Activated naive CD8-positive, alpha-beta T cell treated with anti-CD3 and anti-CD28 coated beads, Interleukin-2, amount 10 ng/mL, durations not matched to agents 7 days and 5 days (primary cell): ENCODE measurements at regions not wholly inside any gene's neighbourhood (a gene's known extent, or its start where the extent isn't known, plus 50 kb on each side); places are given as distances from the start of the nearest gene placed in this dataset.
A peak's percentile ranks its signal among the peaks of the same experiment; 100 is the strongest.

Experiments
- ATAC-seq: fragments of 150-1000 bp; cut with Tn5 transposase; one replicate; pipeline ENCODE4 v1.10.0; 2021; ENCODE audit warnings: low read depth, moderate library complexity
- POLR2A ChIA-PET: fragments of 350-600 bp; sonication (Branson Sonifier 250); formaldehyde crosslinking; loops from one replicate; lab custom pipeline; 2021; ENCODE audit warnings: antibody characterized with exemption; lab: Charles Lee
- DNase-seq: peaks from one replicate; pipeline ENCODE4 v3.0.0; 2021
- H3K27ac Mint-ChIP-seq: one replicate; pipeline ENCODE4 v1.8.0; 2022; ENCODE audit warnings: mild to moderate bottlenecking, mixed read lengths
- H3K27me3 Mint-ChIP-seq: one replicate; pipeline ENCODE4 v1.8.0; 2022; ENCODE audit warnings: mild to moderate bottlenecking, moderate library complexity, mixed read lengths
- H3K36me3 Mint-ChIP-seq: one replicate; pipeline ENCODE4 v1.8.0; 2021; ENCODE audit warnings: mild to moderate bottlenecking, mixed read lengths
- H3K4me1 Mint-ChIP-seq: one replicate; pipeline ENCODE4 v1.8.0; 2021; ENCODE audit warnings: mixed read lengths
- H3K4me3 Mint-ChIP-seq: one replicate; pipeline ENCODE4 v1.8.0; 2022; ENCODE audit warnings: mild to moderate bottlenecking, moderate library complexity, mixed read lengths
- H3K9me3 Mint-ChIP-seq: one replicate; pipeline ENCODE4 v1.8.0; 2021; ENCODE audit warnings: mixed read lengths

DNA sequence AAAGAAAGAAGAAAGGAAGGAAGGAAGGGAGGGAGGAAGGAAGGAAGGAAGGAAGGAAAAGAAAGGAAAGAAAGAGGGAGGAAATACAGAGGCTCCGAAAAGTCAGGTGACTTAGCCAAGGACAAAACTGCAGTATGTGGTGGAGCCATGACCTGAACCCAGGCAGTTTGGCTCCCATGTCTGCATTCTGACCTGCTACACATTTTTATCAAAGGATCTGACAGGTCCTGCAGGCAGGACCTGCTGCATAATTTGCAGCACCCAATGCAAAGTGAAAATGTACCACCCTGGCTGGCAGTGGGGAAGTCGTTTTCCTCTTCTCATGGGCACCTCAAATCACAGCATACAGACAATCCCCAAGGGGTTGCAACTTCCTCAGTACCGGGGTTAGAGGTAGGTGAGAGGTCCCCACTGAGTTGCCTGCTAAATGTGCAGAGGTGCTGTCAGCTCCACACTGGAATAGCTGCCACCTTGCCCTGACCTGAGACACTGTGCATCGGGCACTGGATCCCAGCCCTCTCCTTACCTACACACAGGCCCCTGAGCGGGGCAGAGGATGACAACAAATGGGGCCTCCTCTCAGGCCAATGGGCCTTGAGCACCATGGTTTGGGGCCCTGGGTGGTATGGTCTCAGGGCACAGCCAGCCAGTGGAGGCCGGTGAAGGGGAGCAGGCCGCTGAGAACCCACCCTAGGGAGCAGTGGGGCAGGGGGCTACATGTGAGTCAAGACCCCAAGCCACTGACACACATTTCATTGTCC is 175.1 kb downstream of the SHQ1 start:
- Mint-ChIP-seq H3K27me3 (no peaks in the 10 kb centered on the region), H3K4me1 (no peaks in the 10 kb centered on the region), H3K4me3 (no peak overlapping the region), H3K9me3 (no peaks in the 10 kb centered on the region), H3K36me3 (no peaks in the 10 kb centered on the region), H3K27ac (no peak overlapping the region)
- DNase-seq = no peak
- POLR2A ChIA-PET = no interaction called here
- no peak for ATAC-seq

DNA sequence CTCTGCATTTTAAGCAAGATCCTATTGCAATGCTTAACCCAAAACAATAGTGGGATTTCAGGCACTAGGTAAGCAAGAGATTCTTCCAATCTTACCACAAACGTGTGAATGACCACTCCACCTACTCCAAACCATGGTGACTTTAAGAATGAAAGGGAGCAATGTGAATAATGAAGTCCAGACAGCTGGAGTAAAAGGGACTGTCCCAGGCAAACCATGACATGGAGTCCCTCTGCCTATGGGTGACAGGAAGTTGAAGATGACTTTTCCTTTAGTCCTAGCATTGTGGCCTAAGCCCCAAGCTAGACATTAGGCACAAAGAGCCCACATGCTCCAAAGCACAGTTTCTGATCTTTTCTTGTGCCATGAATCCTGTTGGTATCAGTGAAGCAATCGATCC is 179.0 kb downstream of the SHQ1 start:
- Mint-ChIP-seq H3K9me3 (no peaks in the 10 kb centered on the region), H3K4me3 (no peak overlapping the region), H3K27ac (no peak overlapping the region), H3K36me3 (no peaks in the 10 kb centered on the region), H3K4me1 (no peaks in the 10 kb centered on the region), H3K27me3 (no peaks in the 10 kb centered on the region)
- DNase-seq (no peak), ATAC-seq (no peak)
- POLR2A ChIA-PET = no interaction called here

DNA sequence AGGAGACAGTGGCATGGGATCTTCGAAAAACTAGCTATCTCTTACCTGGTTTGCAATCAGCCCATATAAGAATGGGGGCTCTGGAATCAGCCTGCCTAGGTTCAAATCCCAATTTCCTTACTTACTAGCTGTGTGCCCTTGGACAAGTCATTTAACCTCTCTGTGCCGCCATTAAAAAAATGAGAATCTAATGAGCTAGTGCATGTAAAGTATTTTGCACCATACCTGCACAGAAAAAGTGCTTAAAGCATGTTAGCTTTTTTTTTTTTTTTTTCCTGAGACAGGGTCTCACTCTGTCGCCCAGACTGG is 181.8 kb downstream of the SHQ1 start:
- no peak for DNase-seq
- no peak for ATAC-seq
- Mint-ChIP-seq H3K4me3 (no peak overlapping the region), H3K9me3 (no peaks in the 10 kb centered on the region), H3K36me3 (no peaks in the 10 kb centered on the region), H3K4me1 (no peaks in the 10 kb centered on the region), H3K27ac (no peak overlapping the region), H3K27me3 (no peaks in the 10 kb centered on the region)
- POLR2A ChIA-PET = interaction anchor here (1.1 to 1.6 kb wide), 2 partner anchors 156 to 791 kb away, joined by 3 to 6 read pairs; no protein-coding TSS in a partner anchor

DNA sequence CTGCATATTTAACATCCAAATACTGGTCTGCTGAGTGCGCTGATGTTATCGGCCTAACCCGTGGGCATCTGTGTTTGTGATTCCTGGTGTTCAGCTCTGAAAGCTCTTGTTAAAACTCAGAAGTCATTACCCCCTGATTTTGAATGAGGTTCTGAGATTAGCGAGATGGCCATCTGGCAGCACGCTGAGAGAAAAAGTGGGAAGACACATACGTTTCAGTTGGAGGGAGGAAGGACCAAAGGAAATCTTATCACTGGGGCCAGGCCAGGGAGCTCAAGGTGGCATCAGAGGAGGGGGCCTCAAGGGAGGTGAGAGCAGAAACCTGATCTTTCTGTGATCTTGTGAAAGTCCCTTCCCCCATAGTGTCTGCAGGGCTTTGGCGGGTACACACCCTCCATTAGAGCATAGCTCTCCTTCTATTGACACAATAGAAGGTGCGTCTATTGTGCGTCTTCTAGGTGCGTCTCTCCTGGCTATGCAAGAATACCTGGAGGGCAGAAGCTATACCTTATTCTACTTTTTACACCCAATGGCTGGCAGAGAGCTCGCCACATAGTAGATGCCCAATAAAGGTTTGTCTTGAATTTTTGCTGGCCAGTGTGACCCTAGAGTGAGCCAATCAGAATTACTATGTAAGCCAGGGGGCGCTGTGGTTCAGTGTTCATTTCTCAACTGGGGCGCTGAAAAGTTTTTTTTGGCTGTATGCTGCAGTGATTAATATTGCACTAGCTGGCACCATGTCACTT is 182.4 kb downstream of the SHQ1 start:
- Mint-ChIP-seq H3K36me3 (no peaks in the 10 kb centered on the region), H3K9me3 (no peaks in the 10 kb centered on the region), H3K27ac (no peak overlapping the region), H3K4me1 (no peaks in the 10 kb centered on the region), H3K27me3 (no peaks in the 10 kb centered on the region), H3K4me3 (no peak overlapping the region)
- DNase-seq (peak; percentile 44), ATAC-seq (peak; percentile 47)
- POLR2A ChIA-PET = interaction anchor here (1.1 to 1.6 kb wide), 2 partner anchors 156 to 790 kb away, joined by 3 to 6 read pairs; no protein-coding TSS in a partner anchor

DNA sequence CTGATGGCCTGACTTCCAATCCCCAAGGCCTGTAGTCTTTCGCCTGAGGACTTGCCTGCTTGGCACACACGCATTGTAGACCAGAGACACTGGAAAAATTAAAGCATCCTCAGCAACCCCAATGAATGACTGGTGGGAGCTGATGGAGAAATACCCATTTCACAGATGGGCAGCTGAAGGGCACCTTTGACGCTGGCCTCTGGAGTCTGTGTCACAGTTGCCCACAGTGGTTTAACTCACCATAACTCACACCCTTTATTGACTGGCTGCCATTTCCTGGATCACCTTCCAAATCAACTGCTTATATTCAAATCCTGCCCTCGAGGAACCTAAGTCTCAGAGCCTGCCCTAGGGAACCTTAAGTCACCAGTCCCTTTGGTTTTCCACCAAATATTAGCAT is 183.1 kb downstream of the SHQ1 start:
- H3K4me1 Mint-ChIP-seq = no peaks in the 10 kb centered on the region
- POLR2A ChIA-PET = interaction anchor here (1.6 kb wide), 1 partner anchor 157 kb away, joined by 6 read pairs; no protein-coding TSS in a partner anchor
- no peak overlapping the region for H3K4me3 Mint-ChIP-seq
- DNase-seq = no peak
- no peak overlapping the region for H3K27ac Mint-ChIP-seq
- H3K9me3 Mint-ChIP-seq = no peaks in the 10 kb centered on the region
- H3K36me3 Mint-ChIP-seq = no peaks in the 10 kb centered on the region
- no peak for ATAC-seq
- H3K27me3 Mint-ChIP-seq = no peaks in the 10 kb centered on the region

DNA sequence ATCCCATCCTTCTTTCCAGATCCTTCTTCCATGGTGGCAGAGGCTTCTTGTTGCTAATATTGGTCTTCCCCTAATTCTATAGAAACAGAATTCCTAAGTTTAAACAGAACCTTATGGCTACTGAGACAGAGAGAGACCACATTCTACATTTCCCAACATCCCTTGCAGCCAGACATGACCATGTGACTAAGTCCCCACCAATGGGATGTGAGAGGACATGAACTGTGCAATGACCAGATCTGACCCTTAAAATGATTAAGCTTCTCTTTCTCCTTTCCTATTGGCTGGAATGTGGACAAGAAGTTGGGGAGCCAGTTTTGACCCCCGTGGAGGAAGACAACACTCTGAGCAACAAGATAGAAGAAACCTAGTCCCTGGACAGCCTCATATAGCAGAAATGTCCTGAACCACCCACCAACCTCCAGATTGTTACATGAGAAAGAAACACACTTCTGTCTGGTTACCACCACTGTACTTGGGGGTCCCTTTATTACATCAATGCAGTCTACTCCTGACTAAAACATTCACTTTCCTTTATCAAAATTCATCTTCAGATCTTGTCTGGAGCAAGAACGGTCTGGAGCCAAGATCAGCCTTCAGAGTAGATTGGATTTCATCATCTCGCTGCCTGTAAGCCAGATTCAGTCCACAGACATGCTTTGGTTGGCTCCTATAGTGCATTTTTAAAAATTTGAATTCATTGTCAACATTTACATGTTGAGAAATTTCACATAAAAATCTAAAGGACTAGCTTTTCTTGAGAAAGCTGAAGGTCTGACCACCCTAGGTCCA is 183.9 kb downstream of the SHQ1 start:
- Mint-ChIP-seq H3K27ac (no peak overlapping the region), H3K36me3 (peaks cover 2% of the 10 kb centered on the region), H3K4me1 (no peaks in the 10 kb centered on the region), H3K9me3 (no peaks in the 10 kb centered on the region), H3K27me3 (peaks cover 3% of the 10 kb centered on the region), H3K4me3 (no peak overlapping the region)
- DNase-seq (no peak), ATAC-seq (no peak)
- POLR2A ChIA-PET = no interaction called here

DNA sequence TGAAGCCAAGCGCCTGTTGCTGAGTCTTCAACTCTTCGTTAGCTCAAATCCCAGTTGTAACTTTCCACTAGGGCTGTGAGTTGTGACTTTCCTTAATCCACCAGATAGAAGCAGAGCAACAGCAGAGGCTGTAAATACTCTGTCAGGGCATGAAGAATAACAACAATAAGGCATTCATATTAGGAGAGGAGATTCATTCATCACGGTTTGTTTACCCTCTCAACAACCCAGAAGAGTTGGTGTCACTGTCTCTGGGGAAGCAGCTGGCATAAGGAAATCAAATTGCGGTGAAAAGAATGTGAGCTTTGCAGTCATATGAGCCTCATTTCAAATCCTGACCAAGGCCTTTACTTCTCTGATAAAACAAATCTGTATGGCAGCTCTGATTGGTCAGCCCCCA is 184.8 kb downstream of the SHQ1 start:
- H3K27ac Mint-ChIP-seq = no peak overlapping the region
- H3K4me3 Mint-ChIP-seq = no peak overlapping the region
- peaks cover under 1% of the 10 kb centered on the region for H3K4me1 Mint-ChIP-seq
- H3K9me3 Mint-ChIP-seq = no peaks in the 10 kb centered on the region
- peaks cover 8% of the 10 kb centered on the region for H3K27me3 Mint-ChIP-seq
- peaks cover 2% of the 10 kb centered on the region for H3K36me3 Mint-ChIP-seq
- ATAC-seq (no peak), DNase-seq (no peak)
- POLR2A ChIA-PET = no interaction called here

DNA sequence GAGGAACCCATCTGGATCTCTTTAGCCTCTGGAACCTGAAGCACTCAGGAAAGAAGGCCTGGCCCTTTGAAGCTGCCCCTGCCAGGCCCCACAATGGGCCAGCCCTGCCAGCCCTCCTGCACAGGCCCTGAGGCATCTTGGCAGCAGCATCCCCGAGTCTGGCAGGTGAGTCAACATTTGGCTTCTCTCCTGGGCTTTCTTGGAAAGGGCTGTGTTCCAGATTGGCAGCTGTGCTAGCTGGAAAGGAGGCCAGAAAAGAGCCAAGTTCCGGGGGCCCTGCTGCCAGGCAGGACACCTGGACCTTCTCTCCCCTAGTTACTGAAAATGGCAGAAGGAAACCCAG is 187.2 kb downstream of the SHQ1 start:
- H3K27ac Mint-ChIP-seq = no peak overlapping the region
- H3K4me3 Mint-ChIP-seq = no peak overlapping the region
- POLR2A ChIA-PET = no interaction called here
- peaks cover 2% of the 10 kb centered on the region for H3K36me3 Mint-ChIP-seq
- H3K27me3 Mint-ChIP-seq = peaks cover 10% of the 10 kb centered on the region
- no peak for ATAC-seq
- H3K4me1 Mint-ChIP-seq = peaks cover 12% of the 10 kb centered on the region
- H3K9me3 Mint-ChIP-seq = no peaks in the 10 kb centered on the region
- no peak for DNase-seq

DNA sequence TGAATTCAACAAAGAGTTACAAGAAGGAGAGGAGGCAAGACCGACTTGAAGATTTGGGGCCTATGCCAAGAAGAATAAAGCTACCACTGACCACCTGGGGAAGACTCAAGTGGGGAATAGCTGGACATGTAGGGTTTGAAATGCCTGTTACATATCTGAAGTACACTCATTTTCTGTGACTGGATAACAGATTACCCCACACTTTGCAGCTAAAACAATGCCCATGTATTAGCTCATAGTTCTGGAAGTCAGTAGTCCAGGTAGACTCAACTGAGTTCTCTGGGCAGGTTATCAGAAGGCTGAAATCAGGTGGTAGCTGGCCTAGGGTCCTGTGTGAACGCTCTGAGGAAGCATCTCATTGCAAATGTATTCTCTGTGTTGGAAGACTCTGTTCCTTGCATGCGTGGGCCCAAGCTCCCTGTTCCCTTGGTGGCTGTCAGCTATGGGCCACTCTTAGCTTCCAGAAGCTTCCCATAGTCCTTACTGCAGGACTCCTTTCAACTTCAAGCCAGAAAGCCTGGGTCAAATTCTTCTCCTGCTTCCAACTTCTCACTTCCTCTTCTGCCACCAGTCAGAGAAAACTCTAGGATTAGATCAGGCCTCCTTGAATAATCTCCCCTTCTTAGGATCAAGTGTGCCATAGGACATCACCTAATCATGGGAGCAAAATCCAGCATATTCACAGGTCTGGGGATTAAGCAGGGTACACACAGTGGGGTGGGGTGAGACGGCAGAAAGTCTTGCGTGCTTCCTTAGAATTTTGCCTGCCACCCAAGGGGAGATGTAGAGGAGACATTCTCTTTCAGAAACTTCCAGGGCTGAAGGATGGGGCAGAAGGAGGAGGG is 187.8 kb downstream of the SHQ1 start:
- peaks cover 12% of the 10 kb centered on the region for H3K4me1 Mint-ChIP-seq
- H3K36me3 Mint-ChIP-seq = peaks cover 2% of the 10 kb centered on the region
- H3K27ac Mint-ChIP-seq = no peak overlapping the region
- peaks cover 10% of the 10 kb centered on the region for H3K27me3 Mint-ChIP-seq
- no peak overlapping the region for H3K4me3 Mint-ChIP-seq
- no peaks in the 10 kb centered on the region for H3K9me3 Mint-ChIP-seq
- DNase-seq = no peak
- POLR2A ChIA-PET = no interaction called here
- no peak for ATAC-seq

DNA sequence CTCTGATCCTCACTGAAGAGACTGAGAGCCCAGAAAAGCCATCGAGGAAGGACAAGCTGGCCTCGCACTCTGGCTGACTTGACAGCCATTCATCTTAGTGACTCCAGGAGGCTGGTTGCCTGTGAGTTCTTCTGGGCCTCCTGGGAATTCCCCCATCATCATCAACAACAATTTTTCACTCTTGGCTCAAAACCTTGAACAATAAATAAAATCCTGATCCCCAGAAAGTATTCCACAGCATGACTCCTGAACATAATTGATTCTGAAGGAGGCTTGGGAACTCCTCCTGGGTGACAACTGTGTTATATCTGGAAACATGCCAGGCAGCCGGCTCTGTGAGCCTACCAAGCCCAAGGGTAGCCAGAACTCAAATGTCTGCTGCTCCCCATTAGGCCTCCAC is 188.6 kb downstream of the SHQ1 start:
- ATAC-seq (no peak), DNase-seq (no peak)
- Mint-ChIP-seq H3K27me3 (peaks cover 18% of the 10 kb centered on the region), H3K36me3 (peaks cover 2% of the 10 kb centered on the region), H3K4me3 (no peak overlapping the region), H3K9me3 (no peaks in the 10 kb centered on the region), H3K27ac (no peak overlapping the region), H3K4me1 (peaks cover 12% of the 10 kb centered on the region)
- POLR2A ChIA-PET = no interaction called here

DNA sequence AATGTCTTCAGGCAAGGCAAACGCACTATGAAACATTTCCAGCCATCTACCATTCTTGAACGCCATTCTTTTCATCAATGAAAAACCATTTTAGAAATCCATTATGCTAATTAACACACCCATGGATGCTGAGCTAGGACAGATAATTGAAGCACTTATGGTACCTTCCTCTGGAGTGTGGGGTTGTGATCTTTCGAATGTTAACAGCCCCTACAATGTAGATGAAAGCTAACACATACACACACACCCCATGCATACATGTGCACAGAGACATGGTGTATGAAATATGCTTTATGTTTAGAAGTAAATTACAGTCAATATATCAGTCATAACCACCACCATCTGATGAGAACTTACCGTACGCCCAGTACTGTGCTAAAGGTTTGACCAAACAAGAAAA is 189.1 kb downstream of the SHQ1 start:
- ATAC-seq (no peak), DNase-seq (no peak)
- Mint-ChIP-seq H3K4me3 (no peak overlapping the region), H3K36me3 (peaks cover 2% of the 10 kb centered on the region), H3K9me3 (no peaks in the 10 kb centered on the region), H3K27me3 (peaks cover 20% of the 10 kb centered on the region), H3K4me1 (peaks cover 12% of the 10 kb centered on the region), H3K27ac (no peak overlapping the region)
- POLR2A ChIA-PET = no interaction called here

DNA sequence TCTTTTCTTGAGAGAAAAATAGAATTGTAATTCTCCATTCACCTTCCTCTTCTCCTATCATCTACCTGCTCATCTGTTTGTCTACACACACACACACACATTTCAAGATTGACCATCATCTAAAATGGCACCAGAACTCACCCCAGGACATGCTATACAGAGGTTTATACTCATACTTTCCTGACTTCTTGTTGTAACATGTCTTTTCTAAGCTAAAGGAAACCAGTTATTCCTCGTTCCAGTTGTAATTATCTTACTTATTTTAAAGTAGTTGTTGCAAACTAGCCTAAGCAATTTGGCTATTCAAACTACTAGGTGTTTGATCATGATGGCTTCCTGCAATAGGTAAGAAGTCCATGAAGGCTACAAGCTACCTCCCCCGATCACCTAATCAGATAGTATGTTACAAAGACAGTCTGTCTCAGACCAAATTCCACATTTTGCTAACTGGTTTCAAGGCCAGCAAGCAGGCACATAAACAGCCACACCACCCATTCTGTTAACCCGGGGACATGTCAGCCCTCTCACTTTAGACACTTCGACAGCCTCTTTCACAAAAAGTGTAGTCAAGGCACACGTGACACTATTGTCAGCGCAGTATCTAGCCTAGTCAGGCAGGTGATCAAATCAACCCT is 189.7 kb downstream of the SHQ1 start:
- Mint-ChIP-seq H3K4me1 (peaks cover 12% of the 10 kb centered on the region), H3K9me3 (no peaks in the 10 kb centered on the region), H3K27ac (no peak overlapping the region), H3K36me3 (peaks cover 2% of the 10 kb centered on the region), H3K27me3 (peaks cover 20% of the 10 kb centered on the region), H3K4me3 (no peak overlapping the region)
- POLR2A ChIA-PET = no interaction called here
- DNase-seq = no peak
- ATAC-seq = no peak
